Fibroblast of peridontal ligament (primary cell): ENCODE measurements at regions not wholly inside any gene's neighbourhood (a gene's known extent, or its start where the extent isn't known, plus 50 kb on each side); places are given as distances from the start of the nearest gene placed in this dataset.

Source experiments
- DNase-seq: peaks from one replicate; pipeline ENCODE4 v3.0.0-alpha.2; 2010; ENCODE audit errors: extremely low read depth

- no peak for DNase-seq
These were observed 1611.1 kb downstream of the ARAP2 start for GRCh38 chr4:34633241-34633640.

- no peak for DNase-seq
These were observed 1607.7 kb downstream of the ARAP2 start for GRCh38 chr4:34636623-34637022.

GRCh38 chr4:34643476-34643875 is 1600.8 kb downstream of the ARAP2 start:
- DNase-seq: no peak

GRCh38 chr4:34644579-34645115 is 1599.7 kb downstream of the ARAP2 start:
- no peak for DNase-seq

- no peak for DNase-seq
These were observed 1594.6 kb downstream of the ARAP2 start for GRCh38 chr4:34649716-34650115.

GRCh38 chr4:34664051-34664450 is 1580.3 kb downstream of the ARAP2 start:
- DNase-seq: no peak

- DNase-seq: no peak
These were observed 1567.9 kb downstream of the ARAP2 start for GRCh38 chr4:34676400-34676799.

GRCh38 chr4:34678431-34678830 is 1565.9 kb downstream of the ARAP2 start:
- no peak for DNase-seq

- DNase-seq: no peak
These were observed 1565.1 kb downstream of the ARAP2 start for GRCh38 chr4:34679228-34679627.

- DNase-seq: no peak
These were observed 1534.8 kb downstream of the ARAP2 start for GRCh38 chr4:34709564-34709963.

GRCh38 chr4:34718576-34719245 is 1525.6 kb downstream of the ARAP2 start:
- DNase-seq: no peak

GRCh38 chr4:34720571-34720970 is 1523.7 kb downstream of the ARAP2 start:
- peak; percentile 54 for DNase-seq

GRCh38 chr4:34721835-34722234 is 1522.5 kb downstream of the ARAP2 start:
- no peak for DNase-seq

- DNase-seq: no peak
These were observed 1520.7 kb downstream of the ARAP2 start for GRCh38 chr4:34723605-34724004.

GRCh38 chr4:34724491-34724890 is 1519.8 kb downstream of the ARAP2 start:
- DNase-seq: no peak

GRCh38 chr4:34731070-34731469 is 1513.2 kb downstream of the ARAP2 start:
- DNase-seq: no peak

GRCh38 chr4:34732176-34732950 is 1512.0 kb downstream of the ARAP2 start:
- DNase-seq: no peak

- no peak for DNase-seq
These were observed 1511.0 kb downstream of the ARAP2 start for GRCh38 chr4:34733185-34733941.

- DNase-seq: no peak
These were observed 1477.4 kb downstream of the ARAP2 start for GRCh38 chr4:34766935-34767334.

GRCh38 chr4:34767407-34767806 is 1476.9 kb downstream of the ARAP2 start:
- DNase-seq: no peak

- no peak for DNase-seq
These were observed 1472.7 kb downstream of the ARAP2 start for GRCh38 chr4:34771632-34772031.

GRCh38 chr4:34790131-34790530 is 1454.2 kb downstream of the ARAP2 start:
- no peak for DNase-seq
